Common myeloid progenitor, CD34-positive (primary cell): ENCODE measurements at regions not wholly inside any gene's neighbourhood (a gene's known extent, or its start where the extent isn't known, plus 50 kb on each side); places are given as distances from the start of the nearest gene placed in this dataset.

Experiments used
- CTCF ChIA-PET: fragments of 350-600 bp; sonication (Branson Sonifier 250); formaldehyde crosslinking; loops from one replicate; lab custom pipeline; 2021; ENCODE audit warnings: antibody characterized with exemption; lab: Charles Lee
- POLR2A ChIA-PET: fragments of 350-600 bp; sonication (Branson Sonifier 250); formaldehyde crosslinking; loops from one replicate; lab custom pipeline; 2021; ENCODE audit warnings: antibody characterized with exemption; lab: Charles Lee
- DNase-seq, 3 donors: peaks; one replicate each; pipeline versions ENCODE4 v3.0.0 to v3.0.0-alpha.2; 2013
- H3K27ac ChIP-seq, 2 experiments: 1 replicate in 1 of 2; 2 replicates in 1 of 2; pipeline ENCODE4 v1.7.0; 2013; ENCODE audit warnings: inconsistent platforms in 2 of 2, low read length in 2 of 2, mild to moderate bottlenecking in 2 of 2, low read depth in 1 of 2, moderate library complexity in 1 of 2; ENCODE audit not compliant: severe bottlenecking in 2 of 2, insufficient read depth in 1 of 2, poor library complexity in 1 of 2
- H3K27me3 ChIP-seq, 5 experiments: replicated peaks in 2 of 5; 1 replicate in 3 of 5; 2 replicates in 2 of 5; pipeline versions ENCODE4 v1.6.1 to v1.7.0; 2013; ENCODE audit warnings: low read length in 4 of 5, mild to moderate bottlenecking in 2 of 5, moderate library complexity in 2 of 5, inconsistent platforms in 1 of 5; ENCODE audit not compliant: insufficient read depth in 5 of 5, control insufficient read depth in 4 of 5
- H3K36me3 ChIP-seq, 4 experiments: 1 replicate in 2 of 4; 2 replicates in 2 of 4; pipeline versions ENCODE4 v1.6.1 to v1.7.0; 2013; ENCODE audit warnings: low read length in 3 of 4, control low read depth in 1 of 4, mild to moderate bottlenecking in 1 of 4; ENCODE audit not compliant: control insufficient read depth in 4 of 4, insufficient read depth in 4 of 4
- H3K4me1 ChIP-seq, 4 experiments: 1 replicate in 3 of 4; 2 replicates in 1 of 4; pipeline versions ENCODE4 v1.6.1 to v1.7.1; 2013; ENCODE audit warnings: low read length in 3 of 4, mild to moderate bottlenecking in 3 of 4, control low read depth in 1 of 4, inconsistent platforms in 1 of 4, moderate library complexity in 1 of 4; ENCODE audit not compliant: control insufficient read depth in 4 of 4, insufficient read depth in 4 of 4; ENCODE audit errors: control extremely low read depth in 1 of 4
- H3K4me3 ChIP-seq, 7 experiments: 1 replicate in 4 of 7; 2 replicates in 3 of 7; pipeline versions ENCODE4 v1.5.1 to v1.7.0; 2013; ENCODE audit warnings: mild to moderate bottlenecking in 7 of 7, low read length in 6 of 7, moderate library complexity in 6 of 7, inconsistent platforms in 2 of 7, low read depth in 2 of 7, control low read depth in 1 of 7; ENCODE audit not compliant: insufficient read depth in 4 of 7, control insufficient read depth in 1 of 7; ENCODE audit errors: extremely low read depth in 1 of 7
- H3K9me3 ChIP-seq, 5 experiments: 1 replicate in 4 of 5; 2 replicates in 1 of 5; pipeline versions ENCODE4 v1.6.1 to v1.7.1; 2013; ENCODE audit warnings: low read length in 4 of 5, mild to moderate bottlenecking in 2 of 5, inconsistent platforms in 1 of 5, low read depth in 1 of 5, moderate library complexity in 1 of 5; ENCODE audit not compliant: control insufficient read depth in 4 of 5, insufficient read depth in 2 of 5; ENCODE audit errors: control extremely low read depth in 1 of 5
- WGBS: methylation state at CpG from one replicate; pipeline ENCODE4 v1.1.5; 2013; ENCODE audit not compliant: insufficient coverage; 5-methylcytosine and 5-hydroxymethylcytosine counted together

- H3K27ac ChIP-seq, result no peak overlapping the region
- WGBS, result 87% methylated on average over 10 of the region's 11 CpGs
- ChIA-PET POLR2A (interaction anchor here (1.2 kb wide), 1 partner anchor 132 kb away, joined by 3 read pairs; no protein-coding TSS in a partner anchor), CTCF (interaction anchor here (1.0 to 2.6 kb wide), 7 partner anchors 11 to 625 kb away, joined by 3 to 9 read pairs (median 5); no protein-coding TSS in a partner anchor)
- H3K36me3 ChIP-seq, result no peaks in the 10 kb centered on the region
- H3K4me1 ChIP-seq, result peaks cover 2 to 59% (median 49%) of the 10 kb centered on the region in 4 experiments
- H3K4me3 ChIP-seq, result no peak overlapping the region
- DNase-seq, result no peak
- H3K27me3 ChIP-seq, result no peaks in the 10 kb centered on the region
- no peaks in the 10 kb centered on the region for H3K9me3 ChIP-seq
Measured at GRCh38 chr20:24785141-24786110, 163.6 kb upstream of the CST7 start.

GRCh38 chr20:24786111-24786495 is 163.0 kb upstream of the CST7 start:
- CTCF ChIA-PET, result interaction anchor here (1.2 kb wide), 1 partner anchor 15 kb away, joined by 3 read pairs; no protein-coding TSS in a partner anchor

GRCh38 chr20:24786646-24787045 is 162.4 kb upstream of the CST7 start:
- no peak overlapping the region for H3K4me3 ChIP-seq
- no peaks in the 10 kb centered on the region for H3K9me3 ChIP-seq
- H3K4me1 ChIP-seq, result peaks cover 2 to 48% (median 41%) of the 10 kb centered on the region in 4 experiments
- POLR2A ChIA-PET, result no interaction called here
- H3K27ac ChIP-seq, result no peak overlapping the region
- H3K36me3 ChIP-seq, result no peaks in the 10 kb centered on the region
- CTCF ChIA-PET, result interaction anchor here (1.2 kb wide), 1 partner anchor 15 kb away, joined by 3 read pairs; no protein-coding TSS in a partner anchor
- WGBS, result 98% methylated on average over 6 of the region's 7 CpGs
- no peak for DNase-seq
- H3K27me3 ChIP-seq, result no peaks in the 10 kb centered on the region

More at GRCh38 chr20:24786111-24786495, 163.0 kb upstream of the CST7 start:
- 92% methylated on average over 9 of the region's 12 CpGs for WGBS
- H3K27me3 ChIP-seq, result no peaks in the 10 kb centered on the region
- POLR2A ChIA-PET, result no interaction called here
- H3K9me3 ChIP-seq, result no peaks in the 10 kb centered on the region
- DNase-seq, result no peak
- no peak overlapping the region for H3K4me3 ChIP-seq
- no peaks in the 10 kb centered on the region for H3K36me3 ChIP-seq
- no peak overlapping the region for H3K27ac ChIP-seq
- peaks cover 2 to 52% (median 43%) of the 10 kb centered on the region in 4 experiments for H3K4me1 ChIP-seq

- 96% methylated on average over 9 of the region's 10 CpGs for WGBS
- peaks cover 2 to 44% (median 39%) of the 10 kb centered on the region in 4 experiments for H3K4me1 ChIP-seq
- H3K4me3 ChIP-seq, result no peak overlapping the region
- no peaks in the 10 kb centered on the region for H3K36me3 ChIP-seq
- no peaks in the 10 kb centered on the region for H3K9me3 ChIP-seq
- CTCF ChIA-PET, result interaction anchor here (1.2 kb wide), 1 partner anchor 14 kb away, joined by 3 read pairs; no protein-coding TSS in a partner anchor
- no peak for DNase-seq
- no peak overlapping the region for H3K27ac ChIP-seq
- no peaks in the 10 kb centered on the region for H3K27me3 ChIP-seq
- POLR2A ChIA-PET, result no interaction called here
Measured at GRCh38 chr20:24787071-24787470, 162.0 kb upstream of the CST7 start.

GRCh38 chr20:24787621-24788020 is 161.4 kb upstream of the CST7 start:
- POLR2A ChIA-PET, result no interaction called here
- Histone ChIP-seq H3K9me3 (no peaks in the 10 kb centered on the region), H3K4me1 (peaks cover 2 to 39% (median 34%) of the 10 kb centered on the region in 4 experiments), H3K27me3 (no peaks in the 10 kb centered on the region), H3K4me3 (no peak overlapping the region), H3K36me3 (no peaks in the 10 kb centered on the region), H3K27ac (no peak overlapping the region)
- WGBS, result 89% methylated on average over 6 of the region's 8 CpGs
- DNase-seq, result no peak
- CTCF ChIA-PET, result no interaction called here

GRCh38 chr20:24789877-24790276 is 159.2 kb upstream of the CST7 start:
- 88% methylated on average over 3 of the region's 4 CpGs for WGBS
- ChIA-PET POLR2A (no interaction called here), CTCF (no interaction called here)
- H3K27me3 ChIP-seq, result no peaks in the 10 kb centered on the region
- no peaks in the 10 kb centered on the region for H3K9me3 ChIP-seq
- no peak overlapping the region for H3K4me3 ChIP-seq
- no peaks in the 10 kb centered on the region for H3K36me3 ChIP-seq
- no peak overlapping the region for H3K27ac ChIP-seq
- DNase-seq, result no peak
- H3K4me1 ChIP-seq, result peaks cover 1 to 16% (median 13%) of the 10 kb centered on the region in 4 experiments
